Erythroblast (primary cell): ENCODE measurements at regions not wholly inside any gene's neighbourhood (a gene's known extent, or its start where the extent isn't known, plus 50 kb on each side); places are given as distances from the start of the nearest gene placed in this dataset.

ENCODE experiments used
- GATA1 ChIP-seq: IDR thresholded peaks from 2 replicates; pipeline ENCODE4 v1.6.1; 2011; ENCODE audit warnings: low read depth, mild to moderate bottlenecking, control low read depth, low read length, moderate library complexity
- POLR2A ChIP-seq: IDR thresholded peaks from 2 replicates; pipeline ENCODE4 v1.6.1; 2011; ENCODE audit warnings: mild to moderate bottlenecking, low read length

- TF ChIP-seq POLR2A (no peak), GATA1 (no peak)
Observed at GRCh38 chr2:192416060-192416459, 221.3 kb upstream of the TMEFF2 start.
